ENCODE measurements at regions not wholly inside any gene's neighbourhood (a gene's known extent, or its start where the extent isn't known, plus 50 kb on each side); places are given as distances from the start of the nearest gene placed in this dataset.

- DNase-seq (ENCODE audit: low spot score), result no peak
- TF ChIP-seq CTCF (IDR thresholded peaks at IDR 0.05), result no peak
Observed at GRCh38 chr18:39464006-39464405, 1898.4 kb upstream of the CELF4 start.

GRCh38 chr18:39462436-39462835, 1896.8 kb upstream of the CELF4 start:
- no peak for TF ChIP-seq CTCF (IDR thresholded peaks at IDR 0.05)
- no peaks in the 10 kb centered on the region for H3K9me3 ChIP-seq
- ATAC-seq (ENCODE audit: insufficient number of reproducible peaks, low FRiP score, low read depth) (no peak), DNase-seq (ENCODE audit: low spot score) (no peak)
- no peaks in the 10 kb centered on the region for H3K4me1 ChIP-seq (ENCODE audit: control insufficient read depth in 1 of 2, low read depth in 2 of 2)
- no peaks in the 10 kb centered on the region for H3K27me3 ChIP-seq (replicated peaks; ENCODE audit: insufficient read depth)
- no peak overlapping the region for H3K4me3 ChIP-seq
- H3K36me3 ChIP-seq, result no peaks in the 10 kb centered on the region
- no peak overlapping the region for H3K27ac ChIP-seq

More at GRCh38 chr18:39464006-39464405, 1898.4 kb upstream of the CELF4 start:
- no peaks in the 10 kb centered on the region for H3K4me1 ChIP-seq (ENCODE audit: control insufficient read depth in 1 of 2, low read depth in 2 of 2)
- H3K27ac ChIP-seq, result no peak overlapping the region
- no peaks in the 10 kb centered on the region for H3K27me3 ChIP-seq (replicated peaks; ENCODE audit: insufficient read depth)
- no peaks in the 10 kb centered on the region for H3K36me3 ChIP-seq
- no peaks in the 10 kb centered on the region for H3K9me3 ChIP-seq
- H3K4me3 ChIP-seq, result no peak overlapping the region
- no peak for ATAC-seq (ENCODE audit: insufficient number of reproducible peaks, low FRiP score, low read depth)

DNA sequence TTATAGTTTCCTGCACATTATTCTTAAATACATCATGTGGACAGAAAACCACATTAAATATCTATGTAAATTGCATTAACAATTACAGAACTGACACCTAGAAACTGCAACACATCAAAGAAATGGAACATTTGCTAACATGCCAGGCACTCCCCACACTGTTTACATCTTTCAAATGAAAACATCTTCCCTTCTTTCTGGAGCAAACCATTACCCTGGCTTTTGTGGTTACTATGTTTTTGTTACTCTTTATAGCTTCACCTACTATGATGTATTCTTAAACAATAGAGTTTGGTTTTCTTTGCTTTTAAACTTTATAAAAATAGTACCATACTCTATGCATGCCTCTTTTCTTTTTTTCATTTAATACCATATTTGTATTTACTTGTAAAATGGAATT, 1894.5 kb upstream of the CELF4 start:
- H3K36me3 ChIP-seq, result no peaks in the 10 kb centered on the region
- no peaks in the 10 kb centered on the region for H3K27me3 ChIP-seq (replicated peaks; ENCODE audit: insufficient read depth)
- DNase-seq (ENCODE audit: low spot score) (no peak), ATAC-seq (ENCODE audit: insufficient number of reproducible peaks, low FRiP score, low read depth) (no peak)
- H3K9me3 ChIP-seq, result no peaks in the 10 kb centered on the region
- H3K27ac ChIP-seq, result no peak overlapping the region
- no peak for TF ChIP-seq CTCF (IDR thresholded peaks at IDR 0.05)
- H3K4me1 ChIP-seq (ENCODE audit: control insufficient read depth in 1 of 2, low read depth in 2 of 2), result no peaks in the 10 kb centered on the region
- no peak overlapping the region for H3K4me3 ChIP-seq

DNA sequence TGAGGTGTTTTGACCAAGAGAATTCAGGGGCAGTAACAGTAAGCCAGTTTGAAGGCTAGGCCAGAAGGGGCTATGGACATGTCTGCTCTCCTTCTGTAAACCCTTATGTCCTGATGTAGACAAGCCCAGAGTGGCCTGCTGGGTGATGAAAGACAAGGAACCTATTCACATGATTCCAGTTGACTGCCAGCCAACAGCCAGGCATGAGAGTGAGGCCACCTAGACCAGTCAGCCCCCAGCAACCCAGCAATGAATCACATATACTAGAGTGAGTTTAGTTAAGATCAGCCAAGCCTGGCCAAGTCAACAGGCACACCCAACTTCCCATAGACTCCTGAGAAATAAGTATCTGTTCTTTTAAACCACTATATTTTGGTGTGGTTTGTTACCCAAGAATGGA, 1889.7 kb upstream of the CELF4 start:
- no peak for ATAC-seq (ENCODE audit: insufficient number of reproducible peaks, low FRiP score, low read depth)
- Histone ChIP-seq H3K27ac (no peak overlapping the region), H3K27me3 (replicated peaks; ENCODE audit: insufficient read depth) (no peaks in the 10 kb centered on the region), H3K36me3 (no peaks in the 10 kb centered on the region), H3K4me1 (ENCODE audit: control insufficient read depth in 1 of 2, low read depth in 2 of 2) (peaks cover 0 to 3% of the 10 kb centered on the region in 2 donors), H3K9me3 (no peaks in the 10 kb centered on the region), H3K4me3 (no peak overlapping the region)
- no peak for TF ChIP-seq CTCF (IDR thresholded peaks at IDR 0.05)
- DNase-seq (ENCODE audit: low spot score), result no peak

DNA sequence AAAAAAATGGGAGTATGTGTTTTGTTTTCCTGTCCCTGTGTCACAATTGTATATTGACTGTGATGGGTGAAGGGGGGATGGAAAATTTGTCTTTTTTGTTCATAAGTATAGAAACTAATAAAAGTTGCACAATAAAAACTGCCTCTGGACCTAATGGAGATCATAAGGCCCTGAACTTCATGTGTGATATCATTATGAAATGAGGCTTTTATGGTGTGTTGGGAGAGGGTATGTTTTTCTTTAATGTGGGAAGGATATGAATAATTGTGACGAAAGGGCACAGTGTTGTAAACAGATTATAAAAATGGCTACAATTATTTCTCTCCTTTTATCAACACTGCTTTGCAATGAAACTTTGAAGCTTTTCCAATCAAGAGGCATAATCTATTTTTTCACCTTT, 1889.3 kb upstream of the CELF4 start:
- ATAC-seq (ENCODE audit: insufficient number of reproducible peaks, low FRiP score, low read depth), result no peak
- Histone ChIP-seq H3K4me1 (ENCODE audit: control insufficient read depth in 1 of 2, low read depth in 2 of 2) (peaks cover 0 to 3% of the 10 kb centered on the region in 2 donors), H3K36me3 (no peaks in the 10 kb centered on the region)

More for the DNA sequence above, 1889.3 kb upstream of the CELF4 start:
- H3K9me3 ChIP-seq, result no peaks in the 10 kb centered on the region
- H3K4me3 ChIP-seq, result no peak overlapping the region
- DNase-seq (ENCODE audit: low spot score), result no peak
- H3K27ac ChIP-seq, result no peak overlapping the region
- H3K27me3 ChIP-seq (replicated peaks; ENCODE audit: insufficient read depth), result no peaks in the 10 kb centered on the region
- no peak for TF ChIP-seq CTCF (IDR thresholded peaks at IDR 0.05)
